ENCODE measurements at regions not wholly inside any gene's neighbourhood (a gene's known extent, or its start where the extent isn't known, plus 50 kb on each side); places are given as distances from the start of the nearest gene placed in this dataset.
"Not testable (repeated sequence)": the region's sequence is repeated elsewhere in the genome, so short reads cannot be mapped to it uniquely, and the experiment has no call there.

- DNase-seq (ENCODE audit: low read depth in 2 of 2), result no peak
Observed at GRCh38 chr20:22848364-22848763, 186.7 kb upstream of the SSTR4 start.

- DNase-seq (ENCODE audit: low read depth in 2 of 2), result not testable (repeated sequence)
Observed at GRCh38 chr20:22851679-22852346, 183.3 kb upstream of the SSTR4 start.

- peak; percentile 51 to 55 for DNase-seq (ENCODE audit: low read depth in 2 of 2)
Observed at GRCh38 chr20:22861231-22861980, 173.7 kb upstream of the SSTR4 start.

- DNase-seq (ENCODE audit: low read depth in 2 of 2), result peak; percentile 4 to 8
Observed at GRCh38 chr20:22861990-22862389, 173.1 kb upstream of the SSTR4 start.

- no peak for DNase-seq (ENCODE audit: low read depth in 2 of 2)
Observed at GRCh38 chr20:22862671-22863230, 172.4 kb upstream of the SSTR4 start.

GRCh38 chr20:22863826-22864225 is 171.3 kb upstream of the SSTR4 start:
- DNase-seq (ENCODE audit: low read depth in 2 of 2), result no peak

GRCh38 chr20:22866812-22867341 is 168.2 kb upstream of the SSTR4 start:
- peak; percentile 3 to 14 for DNase-seq (ENCODE audit: low read depth in 2 of 2)

GRCh38 chr20:22878166-22878565 is 156.9 kb upstream of the SSTR4 start:
- no peak for DNase-seq (ENCODE audit: low read depth in 2 of 2)

- no peak for DNase-seq (ENCODE audit: low read depth in 2 of 2)
Observed at GRCh38 chr20:22880277-22880676, 154.8 kb upstream of the SSTR4 start.

- DNase-seq (ENCODE audit: low read depth in 2 of 2), result no peak
Observed at GRCh38 chr20:22887796-22888195, 147.3 kb upstream of the SSTR4 start.

- no peak for DNase-seq (ENCODE audit: low read depth in 2 of 2)
Observed at GRCh38 chr20:22890594-22891300, 144.4 kb upstream of the SSTR4 start.

- no peak for DNase-seq (ENCODE audit: low read depth in 2 of 2)
Observed at GRCh38 chr20:22901164-22901563, 133.9 kb upstream of the SSTR4 start.

- DNase-seq (ENCODE audit: low read depth in 2 of 2), result no peak
Observed at GRCh38 chr20:22901921-22902320, 133.2 kb upstream of the SSTR4 start.

GRCh38 chr20:22904386-22904785 is 130.7 kb upstream of the SSTR4 start:
- DNase-seq (ENCODE audit: low read depth in 2 of 2), result peak; percentile 85 to 86

GRCh38 chr20:22904905-22905304 is 130.2 kb upstream of the SSTR4 start:
- DNase-seq (ENCODE audit: low read depth in 2 of 2), result no peak

GRCh38 chr20:22905658-22906057 is 129.5 kb upstream of the SSTR4 start:
- peak; percentile 75 to 77 for DNase-seq (ENCODE audit: low read depth in 2 of 2)

- DNase-seq (ENCODE audit: low read depth in 2 of 2), result no peak
Observed at GRCh38 chr20:22908437-22908836, 126.7 kb upstream of the SSTR4 start.

GRCh38 chr20:22908944-22909343 is 126.2 kb upstream of the SSTR4 start:
- DNase-seq (ENCODE audit: low read depth in 2 of 2), result no peak

- no peak for DNase-seq (ENCODE audit: low read depth in 2 of 2)
Observed at GRCh38 chr20:22909436-22909835, 125.7 kb upstream of the SSTR4 start.

- no peak for DNase-seq (ENCODE audit: low read depth in 2 of 2)
Observed at GRCh38 chr20:22910287-22910852, 124.7 kb upstream of the SSTR4 start.

GRCh38 chr20:22914291-22914690 is 120.8 kb upstream of the SSTR4 start:
- DNase-seq (ENCODE audit: low read depth in 2 of 2), result no peak

- no peak for DNase-seq (ENCODE audit: low read depth in 2 of 2)
Observed at GRCh38 chr20:22915512-22915911, 119.6 kb upstream of the SSTR4 start.
